Upper lobe of left lung (tissue), 6 donors: ENCODE measurements at regions not wholly inside any gene's neighbourhood (a gene's known extent, or its start where the extent isn't known, plus 50 kb on each side); places are given as distances from the start of the nearest gene placed in this dataset.
"Not testable (repeated sequence)": the region's sequence is repeated elsewhere in the genome, so short reads cannot be mapped to it uniquely, and the experiment has no call there.

ENCODE experiments used
- ATAC-seq, 2 donors: fragments of 200-7000 bp; cut with Tn5 transposase; one replicate each; pipeline ENCODE4 v1.9.1; 2022; ENCODE audit warnings: mild to moderate bottlenecking in 2 of 2, moderate library complexity in 2 of 2; ENCODE audit not compliant: low FRiP score in 2 of 2
- DNase-seq, 2 donors: peaks; one replicate each; pipeline ENCODE4 v3.0.0-alpha.2; 2019 to 2020
- H3K27ac ChIP-seq, 4 donors: fragments of 200-600 bp; sonication (generic); one replicate each; pipeline ENCODE4 v1.5.1; 2016 to 2019
- H3K27me3 ChIP-seq, 4 donors: fragments of 200-600 bp; sonication (generic); one replicate each; pipeline ENCODE4 v1.5.1; 2017 to 2019
- H3K36me3 ChIP-seq, 4 donors: fragments of 200-600 bp; sonication (generic); one replicate each; pipeline ENCODE4 v1.5.1; 2016 to 2019
- H3K4me1 ChIP-seq, 4 donors: fragments of 200-600 bp; sonication (generic); one replicate each; pipeline ENCODE4 v1.5.1; 2018 to 2019
- H3K4me3 ChIP-seq, 4 donors: fragments of 200-600 bp; sonication (generic); one replicate each; pipeline ENCODE4 v1.5.1; 2017 to 2019; ENCODE audit warnings: mild to moderate bottlenecking in 2 of 4, moderate library complexity in 1 of 4
- H3K9me3 ChIP-seq, 4 donors: fragments of 200-600 bp; sonication (generic); one replicate each; pipeline ENCODE4 v1.5.1; 2018 to 2019
- EP300 ChIP-seq, 4 donors: sonication (generic); formaldehyde crosslinking; IDR thresholded peaks; one replicate each; pipeline ENCODE4 v1.5.1; 2017; ENCODE audit warnings: antibody characterized with exemption in 4 of 4, control low read depth in 2 of 4
- POLR2A ChIP-seq, 4 donors: fragments of 450-650 bp; IDR thresholded peaks; one replicate each; pipeline ENCODE4 v1.5.1; 2016 to 2017; ENCODE audit warnings: antibody characterized with exemption in 4 of 4, mild to moderate bottlenecking in 2 of 4
- POLR2AphosphoS5 ChIP-seq, 2 donors: sonication (generic); formaldehyde crosslinking; IDR thresholded peaks; one replicate each; pipeline ENCODE4 v1.5.1; 2017; ENCODE audit warnings: antibody characterized with exemption in 2 of 2
- WGBS, 2 donors: methylation state at CpG; one replicate each; pipeline ENCODE4 v1.1.5; 2017 to 2018; 5-methylcytosine and 5-hydroxymethylcytosine counted together
- TF ChIP-seq, protein P1 (sequence below), 6 experiments: fragments of 450-650 bp in 4 of 6; fragments of 200-600 bp in 2 of 6; sonication (generic) in 2 of 6; IDR thresholded peaks; one replicate each; pipeline ENCODE4 v1.5.1; 2016 to 2019; ENCODE audit warnings: antibody characterized with exemption in 6 of 6
- donor health status: DM: no; HTN: no; CAD: no; lungs with moderate emphysema.
- donor health status: DM: no; HTN: yes; CAD: no; lungs with severe emphysema.

GRCh38 chr4:75325318-75325979 is 188.8 kb downstream of the RCHY1 start:
- Histone ChIP-seq H3K27ac (no peak overlapping the region), H3K27me3 (no peaks in the 10 kb centered on the region), H3K9me3 (no peaks in the 10 kb centered on the region), H3K4me1 (no peaks in the 10 kb centered on the region), H3K36me3 (no peaks in the 10 kb centered on the region), H3K4me3 (no peak overlapping the region)
- WGBS, 2 donors, result 81 to 89% methylated on average over 2 of the region's 2 CpGs
- no peak for ATAC-seq
- DNase-seq, result no peak
- no peak for TF ChIP-seq POLR2AphosphoS5 (IDR thresholded peaks at IDR 0.05)
- TF ChIP-seq, protein P1, sequence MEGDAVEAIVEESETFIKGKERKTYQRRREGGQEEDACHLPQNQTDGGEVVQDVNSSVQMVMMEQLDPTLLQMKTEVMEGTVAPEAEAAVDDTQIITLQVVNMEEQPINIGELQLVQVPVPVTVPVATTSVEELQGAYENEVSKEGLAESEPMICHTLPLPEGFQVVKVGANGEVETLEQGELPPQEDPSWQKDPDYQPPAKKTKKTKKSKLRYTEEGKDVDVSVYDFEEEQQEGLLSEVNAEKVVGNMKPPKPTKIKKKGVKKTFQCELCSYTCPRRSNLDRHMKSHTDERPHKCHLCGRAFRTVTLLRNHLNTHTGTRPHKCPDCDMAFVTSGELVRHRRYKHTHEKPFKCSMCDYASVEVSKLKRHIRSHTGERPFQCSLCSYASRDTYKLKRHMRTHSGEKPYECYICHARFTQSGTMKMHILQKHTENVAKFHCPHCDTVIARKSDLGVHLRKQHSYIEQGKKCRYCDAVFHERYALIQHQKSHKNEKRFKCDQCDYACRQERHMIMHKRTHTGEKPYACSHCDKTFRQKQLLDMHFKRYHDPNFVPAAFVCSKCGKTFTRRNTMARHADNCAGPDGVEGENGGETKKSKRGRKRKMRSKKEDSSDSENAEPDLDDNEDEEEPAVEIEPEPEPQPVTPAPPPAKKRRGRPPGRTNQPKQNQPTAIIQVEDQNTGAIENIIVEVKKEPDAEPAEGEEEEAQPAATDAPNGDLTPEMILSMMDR (IDR thresholded peaks at IDR 0.05), result no peak
- no peak for TF ChIP-seq EP300 (IDR thresholded peaks at IDR 0.05)
- no peak for TF ChIP-seq POLR2A (IDR thresholded peaks at IDR 0.05)

DNA sequence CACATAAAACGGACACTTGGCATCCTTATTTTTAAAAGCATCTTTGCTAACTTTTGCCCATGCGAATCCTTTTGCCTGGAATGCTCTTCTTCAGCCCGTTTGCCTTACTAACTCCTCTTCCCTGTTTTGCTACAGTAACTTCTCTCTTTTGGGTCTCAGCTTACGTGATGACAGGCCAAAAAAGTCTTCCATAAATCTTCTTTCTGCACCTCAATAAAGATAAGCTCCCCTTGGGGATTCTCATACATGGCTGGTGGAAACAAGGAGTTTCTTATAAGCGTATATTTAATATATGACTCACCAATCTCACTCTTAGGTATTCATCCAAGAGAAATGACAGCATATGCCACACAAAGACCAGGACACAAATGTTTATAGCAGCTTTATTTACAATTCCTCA is 192.7 kb downstream of the RCHY1 start:
- no peak for TF ChIP-seq POLR2A (IDR thresholded peaks at IDR 0.05)
- no peaks in the 10 kb centered on the region for H3K27me3 ChIP-seq

DNA sequence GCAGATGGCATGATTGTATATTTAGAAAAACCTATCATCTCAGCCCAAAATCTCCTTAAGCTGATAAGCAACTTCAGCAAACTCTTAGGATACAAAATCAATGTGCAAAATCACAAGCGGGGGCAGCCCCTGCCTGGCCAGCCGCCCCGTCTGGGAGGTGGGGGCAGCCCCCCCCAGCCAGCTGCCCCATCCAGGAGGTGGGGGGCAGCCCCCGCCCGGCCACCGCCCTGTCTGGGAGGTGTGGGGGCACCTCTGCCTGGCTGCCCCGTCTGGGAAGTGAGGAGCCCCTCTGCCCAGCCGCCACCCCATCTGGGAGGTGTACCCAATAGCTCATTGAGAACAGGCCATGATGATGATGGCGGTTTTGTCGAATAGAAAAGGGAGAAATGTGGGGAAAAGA is 196.6 kb downstream of the RCHY1 start:
- not testable (repeated sequence) for H3K4me1 ChIP-seq, ATAC-seq, H3K4me3 ChIP-seq, H3K9me3 ChIP-seq, H3K27ac ChIP-seq, H3K36me3 ChIP-seq, H3K27me3 ChIP-seq
- DNase-seq, result peak in 1 of 2 donors; percentile 59
- WGBS, 2 donors, result 81 to 91% methylated on average over 5 to 10 of the region's 10 CpGs

More for the DNA sequence above, 192.7 kb downstream of the RCHY1 start:
- Histone ChIP-seq H3K4me3 (no peak overlapping the region), H3K4me1 (no peaks in the 10 kb centered on the region), H3K36me3 (no peaks in the 10 kb centered on the region), H3K9me3 (no peaks in the 10 kb centered on the region), H3K27ac (no peak overlapping the region)
- ATAC-seq (no peak), DNase-seq (no peak)
- 70 to 80% methylated on average over 5 of the region's 5 CpGs for WGBS, 2 donors

GRCh38 chr4:75308049-75308448 is 206.2 kb downstream of the RCHY1 start:
- WGBS, 2 donors, result 46 to 67% methylated on average over 1 of the region's 1 CpG
- H3K36me3 ChIP-seq, result no peaks in the 10 kb centered on the region
- no peak overlapping the region for H3K4me3 ChIP-seq
- no peak for DNase-seq
- no peak overlapping the region for H3K27ac ChIP-seq
- H3K27me3 ChIP-seq, result no peaks in the 10 kb centered on the region
- no peaks in the 10 kb centered on the region for H3K4me1 ChIP-seq
- no peak for ATAC-seq
- H3K9me3 ChIP-seq, result peaks cover 0 to 8% (median 4%) of the 10 kb centered on the region in 4 donors
- TF ChIP-seq, protein P1 (IDR thresholded peaks at IDR 0.05), result no peak
- TF ChIP-seq POLR2A (IDR thresholded peaks at IDR 0.05), result no peak
- no peak for TF ChIP-seq POLR2AphosphoS5 (IDR thresholded peaks at IDR 0.05)
- no peak for TF ChIP-seq EP300 (IDR thresholded peaks at IDR 0.05)

GRCh38 chr4:75306506-75306905 is 207.7 kb downstream of the RCHY1 start:
- no peaks in the 10 kb centered on the region for H3K4me1 ChIP-seq
- no peaks in the 10 kb centered on the region for H3K36me3 ChIP-seq
- H3K9me3 ChIP-seq, result peaks cover 0 to 8% (median 4%) of the 10 kb centered on the region in 4 donors
- 70 to 75% methylated on average over 3 of the region's 3 CpGs for WGBS, 2 donors
- H3K27ac ChIP-seq, result no peak overlapping the region
- ATAC-seq (no peak), DNase-seq (no peak)
- no peak overlapping the region for H3K4me3 ChIP-seq
- TF ChIP-seq POLR2AphosphoS5 (IDR thresholded peaks at IDR 0.05), result no peak
- TF ChIP-seq, protein P1 (IDR thresholded peaks at IDR 0.05), result no peak
- no peak for TF ChIP-seq POLR2A (IDR thresholded peaks at IDR 0.05)
- TF ChIP-seq EP300 (IDR thresholded peaks at IDR 0.05), result no peak
- H3K27me3 ChIP-seq, result no peaks in the 10 kb centered on the region

GRCh38 chr4:75302648-75303047 is 211.6 kb downstream of the RCHY1 start:
- Histone ChIP-seq H3K27me3 (no peaks in the 10 kb centered on the region), H3K36me3 (no peaks in the 10 kb centered on the region), H3K4me3 (no peak overlapping the region), H3K4me1 (no peaks in the 10 kb centered on the region), H3K27ac (no peak overlapping the region), H3K9me3 (no peaks in the 10 kb centered on the region)
- ATAC-seq (no peak), DNase-seq (no peak)
- 69 to 93% methylated on average over 2 of the region's 2 CpGs for WGBS, 2 donors
- TF ChIP-seq EP300 (IDR thresholded peaks at IDR 0.05) (no peak), POLR2A (IDR thresholded peaks at IDR 0.05) (no peak), POLR2AphosphoS5 (IDR thresholded peaks at IDR 0.05) (no peak)
- TF ChIP-seq, protein P1 (IDR thresholded peaks at IDR 0.05), result no peak
